K562 (cell line): ENCODE measurements at regions not wholly inside any gene's neighbourhood (a gene's known extent, or its start where the extent isn't known, plus 50 kb on each side); places are given as distances from the start of the nearest gene placed in this dataset.

Experiments used
- ATAC-seq: fragments of 200-7000 bp; cut with Tn5 transposase; 3 replicates; pipeline ENCODE4 v1.9.1; 2020; ENCODE audit warnings: moderate library complexity
- BruUV-seq: library from RNA; stranded (reverse); fragments of 400-500 nt; replicated peaks from 2 replicates; lab custom pipeline; 2021; lab: Mats Ljungman, UMichigan
- CTCF ChIA-PET: fragments of 300-600 bp; formaldehyde crosslinking; extraction: SDS; loops from one replicate; lab custom pipeline; 2021; ENCODE audit warnings: low intra/inter-chr PET ratio; lab: Yijun Ruan, JAX
- POLR2A ChIA-PET: fragments of 300-600, 350-650 bp; sonication (Branson Sonifier 250); formaldehyde crosslinking; extraction: SDS; loops from one replicate; lab custom pipeline; 2021; ENCODE audit warnings: antibody characterized with exemption, inconsistent platforms; lab: Yijun Ruan, JAX
- DNase-seq, 4 experiments: peaks; one replicate each; pipeline versions ENCODE4 v3.0.0 to v3.0.0-alpha.2; 2011 to 2018; ENCODE audit warnings: low spot score in 3 of 4, mixed read lengths in 3 of 4; ENCODE audit errors: extremely low read depth in 1 of 4
- FAIRE-seq: peaks from 2 replicates; lab custom pipeline; 2011; peaks lifted over from hg19 to GRCh38; lab: Jason Lieb, UNC
- H2AFZ ChIP-seq: 2 replicates; pipeline ENCODE4 v1.6.0; 2011; ENCODE audit warnings: low read depth, low read length, control low read depth, inconsistent platforms
- H3K27ac ChIP-seq: fragments of 200-600 bp; 3 replicates; pipeline ENCODE4 v1.8.0; 2011; ENCODE audit warnings: low read depth, mild to moderate bottlenecking, control low read depth, inconsistent platforms, low read length, moderate library complexity, mixed read lengths; ENCODE audit errors: extremely low read depth
- H3K27me3 ChIP-seq, 2 experiments: fragments of 300-600 bp in 1 of 2; 2 replicates in 1 of 2; 3 replicates in 1 of 2; pipeline versions ENCODE4 v1.6.0 to v1.8.0; 2011; ENCODE audit warnings: inconsistent platforms in 2 of 2, low read length in 2 of 2, mild to moderate bottlenecking in 1 of 2, mixed read lengths in 1 of 2, moderate library complexity in 1 of 2; ENCODE audit not compliant: control insufficient read depth in 2 of 2, insufficient read depth in 2 of 2
- H3K36me3 ChIP-seq: fragments of 300-600 bp; 3 replicates; pipeline ENCODE4 v1.8.0; 2011; ENCODE audit warnings: mild to moderate bottlenecking, low read length, inconsistent platforms; ENCODE audit not compliant: control insufficient read depth, insufficient read depth
- H3K4me1 ChIP-seq, 2 experiments: fragments of 200-600 bp in 1 of 2; replicated peaks in 1 of 2; 2 replicates in 1 of 2; 3 replicates in 1 of 2; pipeline versions ENCODE4 v1.5.1 to v1.8.0; 2011; ENCODE audit warnings: inconsistent platforms in 2 of 2, low read length in 2 of 2, mild to moderate bottlenecking in 1 of 2, mixed read lengths in 1 of 2, moderate library complexity in 1 of 2; ENCODE audit not compliant: control insufficient read depth in 2 of 2, insufficient read depth in 2 of 2
- H3K4me2 ChIP-seq: 2 replicates; pipeline ENCODE4 v1.6.1; 2011; ENCODE audit warnings: low read length, control low read depth, inconsistent platforms, mixed read lengths; ENCODE audit not compliant: insufficient read depth
- H3K4me3 ChIP-seq: fragments of 200-600 bp; sonication (generic), shearing (Covaris generic); 2 replicates; pipeline ENCODE4 v1.5.1; 2016; ENCODE audit warnings: control low read depth, inconsistent platforms
- H3K79me2 ChIP-seq: fragments of 200-600 bp; 3 replicates; pipeline ENCODE4 v1.8.0; 2011; ENCODE audit warnings: low read length, inconsistent platforms; ENCODE audit not compliant: control insufficient read depth, insufficient read depth
- H3K9ac ChIP-seq, 2 experiments: 2 replicates each; pipeline versions ENCODE4 v1.6.0 to v1.6.1; 2011; ENCODE audit warnings: low read depth in 2 of 2, low read length in 2 of 2, control low read depth in 1 of 2, inconsistent platforms in 1 of 2, mild to moderate bottlenecking in 1 of 2, mixed read lengths in 1 of 2; ENCODE audit not compliant: insufficient read depth in 1 of 2
- H3K9me1 ChIP-seq: one replicate; pipeline ENCODE4 v1.6.0; 2011; ENCODE audit warnings: inconsistent platforms, mild to moderate bottlenecking, low read length, moderate library complexity; ENCODE audit not compliant: control insufficient read depth, insufficient read depth
- H3K9me3 ChIP-seq: replicated peaks from 2 replicates; pipeline ENCODE4 v1.5.1; 2011; ENCODE audit warnings: low read depth, low read length, inconsistent platforms; ENCODE audit not compliant: control insufficient read depth, insufficient read depth
- H4K20me1 ChIP-seq: replicated peaks from 2 replicates; pipeline ENCODE4 v1.6.1; 2011; ENCODE audit warnings: low read length, inconsistent platforms, mixed read lengths; ENCODE audit not compliant: control insufficient read depth, insufficient read depth
- GATAD2B ChIP-seq: fragments of 450-650 bp; IDR thresholded peaks from 2 replicates; pipeline ENCODE4 v1.6.1; 2017; ENCODE audit warnings: mild to moderate bottlenecking, borderline replicate concordance
- MED1 ChIP-seq: sonication (generic); formaldehyde crosslinking; IDR thresholded peaks from 2 replicates; pipeline ENCODE4 v1.8.1; 2023; ENCODE audit warnings: missing genetic modification reagents, borderline replicate concordance
- SUPT5H ChIP-seq: fragments of 450-650 bp; IDR thresholded peaks from 2 replicates; pipeline ENCODE4 v1.6.1; 2016
- ZNF217 ChIP-seq: sonication (generic); formaldehyde crosslinking; IDR thresholded peaks from 2 replicates; pipeline ENCODE4 v1.8.0; 2022; ENCODE audit warnings: mild to moderate bottlenecking, missing genetic modification reagents
- WGBS: fragments of 100-300 bp; shearing (Covaris generic); methylation state at CpG from one replicate; pipeline ENCODE4 v1.1.6; 2016; ENCODE audit warnings: low coverage, mixed read lengths; ENCODE audit not compliant: insufficient coverage; ENCODE audit errors: missing lambda C conversion rate; 5-methylcytosine and 5-hydroxymethylcytosine counted together
- in situ Hi-C: fragments of 300-500 bp; cut with MboI; formaldehyde crosslinking; loops from 4 replicates; pipeline ENCODE4 v1.15.0; 2018; ENCODE audit warnings: inconsistent platforms, mixed read lengths
- intact Hi-C: fragments of 100-400 bp; cut with micrococcal nuclease; formaldehyde crosslinking; loops from 2 replicates; pipeline ENCODE4 v1.14.2; 2022
- TF ChIP-seq, protein P1 (sequence below): fragments of 450-650 bp; IDR thresholded peaks from 2 replicates; pipeline ENCODE4 v1.6.1; 2016; ENCODE audit warnings: mild to moderate bottlenecking

DNA sequence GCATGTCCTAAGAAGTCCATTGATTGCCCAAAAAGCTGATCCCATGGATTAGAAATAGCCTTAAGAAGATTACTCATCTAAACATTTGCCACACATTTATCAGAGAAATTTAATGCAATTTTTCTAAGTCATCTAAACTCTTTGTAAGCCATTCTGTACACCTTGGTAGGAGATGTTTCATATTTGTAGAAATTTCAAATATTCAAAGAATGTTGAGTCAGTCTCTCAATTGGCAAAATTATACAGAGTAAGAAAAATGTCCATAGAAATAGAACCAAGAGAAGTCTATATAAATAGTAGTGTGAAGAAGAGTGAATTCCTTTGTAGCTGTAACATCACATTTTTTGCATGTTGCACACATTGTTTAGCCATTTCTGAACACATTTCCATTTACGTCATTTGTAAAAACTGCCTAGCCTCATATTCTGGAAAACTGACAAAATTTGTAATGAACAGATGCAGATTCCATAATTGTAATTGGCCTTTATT, 128.6 kb downstream of the MSTN start:
- 50% methylated on average over 1 of the region's 1 CpG for WGBS

DNA sequence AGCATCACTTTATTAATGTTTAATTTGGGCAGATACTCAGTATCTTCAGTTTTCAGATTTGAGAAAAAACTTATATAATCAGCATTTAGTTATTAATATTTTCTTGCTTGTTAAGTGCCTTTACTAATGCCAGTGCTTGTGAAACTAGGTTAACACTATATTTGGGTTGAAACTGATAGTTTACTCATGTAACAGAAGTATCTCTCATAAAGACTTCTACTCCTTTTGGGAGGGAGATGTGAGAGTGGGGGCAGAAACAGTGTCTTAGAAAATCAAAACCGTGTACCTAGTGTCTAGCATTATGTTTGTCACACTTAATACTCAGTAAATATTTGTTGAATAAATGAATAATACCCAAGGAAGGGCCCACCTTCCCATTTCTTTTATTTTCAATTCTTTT, 129.5 kb downstream of the MSTN start:
- in situ Hi-C loops, result no loop called here
- no peak for DNase-seq
- Histone ChIP-seq H3K36me3 (no peaks in the 10 kb centered on the region), H3K9me1 (no peaks in the 10 kb centered on the region), H3K4me2 (no peak overlapping the region), H3K4me1 (no peaks in the 10 kb centered on the region), H3K27ac (no peak overlapping the region), H3K4me3 (no peak overlapping the region), H2AFZ (no peak overlapping the region), H3K27me3 (no peaks in the 10 kb centered on the region), H3K9me3 (no peaks in the 10 kb centered on the region), H3K79me2 (no peaks in the 10 kb centered on the region), H3K9ac (no peak overlapping the region), H4K20me1 (no peaks in the 10 kb centered on the region)
- intact Hi-C loops, result no loop called here
- no TSS peak for BruUV-seq
- ATAC-seq, result no peak
- ChIA-PET CTCF (no interaction called here), POLR2A (no interaction called here)
- no peak for FAIRE-seq
- 0% methylated on average over 1 of the region's 1 CpG for WGBS
- TF ChIP-seq, protein P1, sequence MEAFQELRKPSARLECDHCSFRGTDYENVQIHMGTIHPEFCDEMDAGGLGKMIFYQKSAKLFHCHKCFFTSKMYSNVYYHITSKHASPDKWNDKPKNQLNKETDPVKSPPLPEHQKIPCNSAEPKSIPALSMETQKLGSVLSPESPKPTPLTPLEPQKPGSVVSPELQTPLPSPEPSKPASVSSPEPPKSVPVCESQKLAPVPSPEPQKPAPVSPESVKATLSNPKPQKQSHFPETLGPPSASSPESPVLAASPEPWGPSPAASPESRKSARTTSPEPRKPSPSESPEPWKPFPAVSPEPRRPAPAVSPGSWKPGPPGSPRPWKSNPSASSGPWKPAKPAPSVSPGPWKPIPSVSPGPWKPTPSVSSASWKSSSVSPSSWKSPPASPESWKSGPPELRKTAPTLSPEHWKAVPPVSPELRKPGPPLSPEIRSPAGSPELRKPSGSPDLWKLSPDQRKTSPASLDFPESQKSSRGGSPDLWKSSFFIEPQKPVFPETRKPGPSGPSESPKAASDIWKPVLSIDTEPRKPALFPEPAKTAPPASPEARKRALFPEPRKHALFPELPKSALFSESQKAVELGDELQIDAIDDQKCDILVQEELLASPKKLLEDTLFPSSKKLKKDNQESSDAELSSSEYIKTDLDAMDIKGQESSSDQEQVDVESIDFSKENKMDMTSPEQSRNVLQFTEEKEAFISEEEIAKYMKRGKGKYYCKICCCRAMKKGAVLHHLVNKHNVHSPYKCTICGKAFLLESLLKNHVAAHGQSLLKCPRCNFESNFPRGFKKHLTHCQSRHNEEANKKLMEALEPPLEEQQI, result no peak
- no peak for TF ChIP-seq SUPT5H

More for the DNA sequence above, 128.6 kb downstream of the MSTN start:
- no peaks in the 10 kb centered on the region for H3K27me3 ChIP-seq
- no peak for DNase-seq
- TF ChIP-seq MED1 (CRISPR knock-in tag), result no peak
- no peak for TF ChIP-seq ZNF217 (CRISPR knock-in tag)
- no peak for TF ChIP-seq GATAD2B
- TF ChIP-seq, all 486 proteins: peak for 0
- ATAC-seq, result no peak
- ChIA-PET CTCF (no interaction called here), POLR2A (no interaction called here)
- H3K4me1 ChIP-seq, result no peaks in the 10 kb centered on the region
- no peak overlapping the region for H3K9ac ChIP-seq
- intact Hi-C loops, result no loop called here
- H3K4me2 ChIP-seq, result no peak overlapping the region
- FAIRE-seq, result no peak
- no peaks in the 10 kb centered on the region for H3K9me1 ChIP-seq
- H3K79me2 ChIP-seq, result no peaks in the 10 kb centered on the region
- no peak overlapping the region for H2AFZ ChIP-seq
- H3K36me3 ChIP-seq, result no peaks in the 10 kb centered on the region
- no peak overlapping the region for H3K4me3 ChIP-seq
- no TSS peak for BruUV-seq
- H4K20me1 ChIP-seq, result no peaks in the 10 kb centered on the region
- no peak overlapping the region for H3K27ac ChIP-seq
- in situ Hi-C loops, result no loop called here
- no peaks in the 10 kb centered on the region for H3K9me3 ChIP-seq
